ENCODE measurements at regions not wholly inside any gene's neighbourhood (a gene's known extent, or its start where the extent isn't known, plus 50 kb on each side); places are given as distances from the start of the nearest gene placed in this dataset.

GRCh38 chr1:78291418-78291817, 199.4 kb upstream of the PTGFR start:
- no peak for TF ChIP-seq CTCF (IDR thresholded peaks at IDR 0.05; ENCODE audit: low read depth, low read length)
- peak in 1 of 2 donors; percentile 36 for DNase-seq (ENCODE audit: low read depth in 2 of 2)
- no peak overlapping the region for H3K4me3 ChIP-seq (replicated peaks in 1 of 2; ENCODE audit: low read depth in 2 of 2, low read length in 2 of 2)

DNA sequence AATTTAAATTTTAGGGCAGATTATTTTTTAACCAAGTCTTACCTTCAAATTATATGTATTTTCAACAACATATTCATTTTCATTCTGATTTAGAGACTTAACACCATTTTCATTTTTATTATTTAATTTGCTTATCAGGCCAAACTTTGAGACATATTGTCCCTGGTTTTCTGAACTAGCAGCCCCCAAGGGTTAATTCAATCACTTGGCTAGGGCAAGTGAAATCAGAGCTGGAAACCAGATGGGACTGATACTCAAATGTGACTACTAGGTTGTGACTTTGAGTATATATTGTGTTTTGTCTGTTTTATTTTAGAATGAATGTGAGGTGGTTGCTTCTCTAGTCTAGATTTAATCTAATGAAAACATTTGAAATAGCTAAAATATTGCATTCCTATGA, 198.9 kb upstream of the PTGFR start:
- no peak overlapping the region for H3K4me3 ChIP-seq (replicated peaks in 1 of 2; ENCODE audit: low read depth in 2 of 2, low read length in 2 of 2)
- TF ChIP-seq CTCF (IDR thresholded peaks at IDR 0.05; ENCODE audit: low read depth, low read length), result no peak
- DNase-seq (ENCODE audit: low read depth in 2 of 2), result no peak

- no peak overlapping the region for H3K4me3 ChIP-seq (replicated peaks in 1 of 2; ENCODE audit: low read depth in 2 of 2, low read length in 2 of 2)
- DNase-seq (ENCODE audit: low read depth in 2 of 2), result peak; percentile 33 to 81
- TF ChIP-seq CTCF (IDR thresholded peaks at IDR 0.05; ENCODE audit: low read depth, low read length), result no peak
Observed at GRCh38 chr1:78292361-78292760, 198.4 kb upstream of the PTGFR start.

GRCh38 chr1:78297836-78298235, 192.9 kb upstream of the PTGFR start:
- DNase-seq (ENCODE audit: low read depth in 2 of 2), result no peak
- H3K4me3 ChIP-seq (replicated peaks in 1 of 2; ENCODE audit: low read depth in 2 of 2, low read length in 2 of 2), result no peak overlapping the region
- TF ChIP-seq CTCF (IDR thresholded peaks at IDR 0.05; ENCODE audit: low read depth, low read length), result no peak

DNA sequence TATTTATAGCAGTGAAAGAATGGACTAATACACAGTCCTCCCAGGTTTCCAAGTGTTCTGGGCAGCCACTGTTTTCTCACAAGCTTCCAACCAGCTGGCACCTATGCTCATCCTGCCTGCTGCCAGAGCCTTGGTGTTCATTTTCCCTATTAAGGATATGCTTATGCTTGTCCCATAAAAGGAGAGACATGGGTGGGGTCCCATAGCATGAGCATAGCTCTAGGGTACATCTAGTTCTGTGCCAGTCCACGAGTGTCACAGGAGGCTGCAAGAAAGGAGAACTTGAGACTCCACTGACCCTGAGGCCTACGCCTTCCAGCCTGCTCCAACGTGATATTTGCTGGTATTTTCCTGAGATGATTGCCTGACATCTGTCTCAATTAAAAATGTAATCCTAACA, 192.4 kb upstream of the PTGFR start:
- no peak overlapping the region for H3K4me3 ChIP-seq (replicated peaks in 1 of 2; ENCODE audit: low read depth in 2 of 2, low read length in 2 of 2)
- TF ChIP-seq CTCF (IDR thresholded peaks at IDR 0.05; ENCODE audit: low read depth, low read length), result no peak
- DNase-seq (ENCODE audit: low read depth in 2 of 2), result no peak

- DNase-seq (ENCODE audit: low read depth in 2 of 2), result no peak
- TF ChIP-seq CTCF (IDR thresholded peaks at IDR 0.05; ENCODE audit: low read depth, low read length), result no peak
- H3K4me3 ChIP-seq (replicated peaks in 1 of 2; ENCODE audit: low read depth in 2 of 2, low read length in 2 of 2), result no peak overlapping the region
Observed at GRCh38 chr1:78301141-78301540, 189.6 kb upstream of the PTGFR start.

DNA sequence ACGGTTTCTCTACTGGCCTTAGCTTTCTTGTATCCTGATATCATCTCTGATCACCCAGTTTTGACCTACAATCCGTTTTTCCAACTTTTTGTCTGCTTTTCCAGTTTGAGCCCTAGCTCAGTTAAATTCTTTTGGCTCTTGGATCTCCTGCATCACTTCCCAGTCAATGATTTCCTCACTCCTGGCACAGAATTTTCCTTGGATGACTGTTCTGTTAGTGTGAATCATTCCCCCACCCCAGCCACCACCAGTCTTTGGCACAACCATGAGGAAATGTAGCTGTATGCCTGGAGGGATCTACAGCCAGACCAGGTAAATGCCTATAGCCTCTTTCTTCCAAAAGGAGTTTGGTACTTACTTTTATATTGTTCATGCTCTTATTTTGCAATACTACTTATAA, 187.2 kb upstream of the PTGFR start:
- no peak for TF ChIP-seq CTCF (IDR thresholded peaks at IDR 0.05; ENCODE audit: low read depth, low read length)
- no peak overlapping the region for H3K4me3 ChIP-seq (replicated peaks in 1 of 2; ENCODE audit: low read depth in 2 of 2, low read length in 2 of 2)
- peak; percentile 94 for DNase-seq (ENCODE audit: low read depth in 2 of 2)

Measured in cardiac fibroblast (primary cell).